ENCODE measurements at regions not wholly inside any gene's neighbourhood (a gene's known extent, or its start where the extent isn't known, plus 50 kb on each side); places are given as distances from the start of the nearest gene placed in this dataset.
"Not testable (repeated sequence)": the region's sequence is repeated elsewhere in the genome, so short reads cannot be mapped to it uniquely, and the experiment has no call there.

DNA sequence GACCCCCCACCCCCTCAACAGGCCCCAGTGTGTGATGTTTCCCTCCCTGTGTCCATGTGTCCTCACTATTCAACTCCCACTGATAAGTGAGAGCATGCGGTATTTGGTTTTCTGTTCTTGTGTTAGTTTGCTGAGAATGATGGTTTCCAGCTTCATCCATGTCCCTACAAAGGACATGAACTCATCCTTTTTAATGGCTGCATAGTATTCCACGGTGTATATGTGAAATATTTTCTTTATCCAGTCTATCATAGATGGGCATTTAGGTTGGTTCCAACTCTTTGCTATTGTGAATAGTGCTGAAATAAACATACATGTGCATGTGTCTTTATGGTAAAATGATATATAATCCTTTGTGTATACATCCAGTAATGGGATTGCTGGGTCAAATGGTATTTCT is 130.8 kb upstream of the FOXG1 start:
- not testable (repeated sequence) for H3K4me3 Mint-ChIP-seq; H3K9me3 Mint-ChIP-seq; H3K4me1 Mint-ChIP-seq (ENCODE audit: low read depth); H3K27ac Mint-ChIP-seq; H3K36me3 Mint-ChIP-seq (ENCODE audit: low read depth); H3K27me3 Mint-ChIP-seq; DNase-seq

DNA sequence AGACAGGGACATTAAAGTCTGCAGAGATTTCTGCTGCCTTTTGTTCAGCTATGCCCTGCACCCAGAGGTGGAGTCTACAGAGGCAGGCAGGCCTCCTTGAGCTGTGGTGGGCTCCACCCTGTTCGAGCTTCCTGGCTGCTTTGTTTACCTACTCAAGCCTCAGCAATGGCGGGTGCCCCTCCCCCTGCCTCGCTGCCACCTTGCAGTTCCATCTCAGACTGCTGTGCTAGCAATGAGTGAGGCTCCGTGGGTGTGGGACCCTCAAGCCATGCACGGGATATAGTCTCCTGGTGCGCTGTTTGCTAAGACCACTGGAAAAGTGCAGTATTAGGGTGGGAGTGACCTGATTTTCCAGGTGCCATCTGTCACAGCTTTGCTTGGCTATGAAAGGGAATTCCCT is 125.4 kb upstream of the FOXG1 start:
- not testable (repeated sequence) for H3K27ac Mint-ChIP-seq; DNase-seq; H3K36me3 Mint-ChIP-seq (ENCODE audit: low read depth); H3K4me1 Mint-ChIP-seq (ENCODE audit: low read depth); H3K27me3 Mint-ChIP-seq; H3K4me3 Mint-ChIP-seq; H3K9me3 Mint-ChIP-seq

DNA sequence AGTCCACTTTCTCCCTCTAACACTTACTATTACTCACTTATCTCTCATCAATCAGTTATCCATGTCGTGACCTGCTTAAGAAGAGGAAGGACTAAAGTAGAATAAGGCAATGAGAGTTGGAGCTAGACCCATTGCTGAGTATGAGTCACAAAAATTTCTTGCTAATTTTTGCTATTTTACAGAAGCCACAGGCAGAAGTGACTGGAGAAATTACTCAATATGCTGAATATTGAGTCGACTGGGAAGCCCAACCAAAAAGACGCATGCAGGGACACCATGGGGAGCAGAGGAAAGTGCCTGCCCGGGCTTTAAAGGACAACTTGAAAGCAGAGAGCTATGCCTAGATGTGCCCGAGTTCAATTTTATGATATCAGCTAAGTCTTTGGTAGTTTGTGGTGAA is 115.4 kb upstream of the FOXG1 start:
- H3K9me3 Mint-ChIP-seq, result peaks cover 20% of the 10 kb centered on the region
- no peaks in the 10 kb centered on the region for H3K36me3 Mint-ChIP-seq (ENCODE audit: low read depth)
- no peak overlapping the region for H3K27ac Mint-ChIP-seq
- no peaks in the 10 kb centered on the region for H3K27me3 Mint-ChIP-seq
- DNase-seq, result no peak
- H3K4me3 Mint-ChIP-seq, result no peak overlapping the region
- no peaks in the 10 kb centered on the region for H3K4me1 Mint-ChIP-seq (ENCODE audit: low read depth)

DNA sequence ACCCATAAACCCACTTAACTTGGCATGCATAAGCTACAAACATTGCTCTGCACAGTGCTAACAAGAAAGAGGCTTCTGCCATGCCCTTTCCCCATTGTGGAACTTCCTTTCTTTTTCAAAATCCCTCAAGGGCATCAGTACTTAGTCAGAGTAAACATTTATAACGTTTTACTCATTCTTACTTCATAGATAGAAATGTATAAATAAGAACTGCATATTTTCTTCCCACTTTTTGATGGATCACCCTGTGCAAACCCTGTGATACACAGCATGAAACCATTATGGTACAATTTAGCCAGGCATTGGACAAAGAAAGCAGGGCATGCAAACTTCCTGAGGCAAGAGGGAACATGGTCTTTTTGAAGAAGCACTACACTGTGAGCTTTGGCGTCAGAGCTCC is 113.8 kb upstream of the FOXG1 start:
- Mint-ChIP-seq H3K36me3 (ENCODE audit: low read depth) (no peaks in the 10 kb centered on the region), H3K27ac (no peak overlapping the region), H3K4me1 (ENCODE audit: low read depth) (no peaks in the 10 kb centered on the region), H3K4me3 (no peak overlapping the region), H3K27me3 (no peaks in the 10 kb centered on the region), H3K9me3 (peaks cover 15% of the 10 kb centered on the region)
- DNase-seq, result no peak

DNA sequence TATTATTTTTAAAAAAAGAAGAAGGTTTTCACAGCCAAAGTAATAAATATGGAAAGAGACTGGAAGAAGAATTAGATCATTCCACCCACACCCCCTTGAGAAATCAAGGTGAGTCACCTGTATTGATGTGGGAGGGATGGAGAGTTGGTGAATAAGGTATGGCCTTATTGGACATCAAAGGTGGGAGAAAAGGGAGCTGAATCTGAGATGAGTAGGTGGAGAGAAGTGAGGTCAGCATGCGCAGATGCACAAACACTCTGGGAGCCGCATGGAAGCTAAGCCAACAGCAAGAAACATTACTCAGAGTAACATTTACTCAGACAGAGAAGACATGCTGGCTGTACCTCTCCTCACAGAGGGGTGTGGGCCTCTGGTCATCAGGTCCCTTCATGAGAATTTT is 113.1 kb upstream of the FOXG1 start:
- H3K4me1 Mint-ChIP-seq (ENCODE audit: low read depth), result no peaks in the 10 kb centered on the region
- H3K27ac Mint-ChIP-seq, result no peak overlapping the region
- DNase-seq, result no peak
- no peak overlapping the region for H3K4me3 Mint-ChIP-seq
- no peaks in the 10 kb centered on the region for H3K27me3 Mint-ChIP-seq
- H3K9me3 Mint-ChIP-seq, result peaks cover 21% of the 10 kb centered on the region
- no peaks in the 10 kb centered on the region for H3K36me3 Mint-ChIP-seq (ENCODE audit: low read depth)

DNA sequence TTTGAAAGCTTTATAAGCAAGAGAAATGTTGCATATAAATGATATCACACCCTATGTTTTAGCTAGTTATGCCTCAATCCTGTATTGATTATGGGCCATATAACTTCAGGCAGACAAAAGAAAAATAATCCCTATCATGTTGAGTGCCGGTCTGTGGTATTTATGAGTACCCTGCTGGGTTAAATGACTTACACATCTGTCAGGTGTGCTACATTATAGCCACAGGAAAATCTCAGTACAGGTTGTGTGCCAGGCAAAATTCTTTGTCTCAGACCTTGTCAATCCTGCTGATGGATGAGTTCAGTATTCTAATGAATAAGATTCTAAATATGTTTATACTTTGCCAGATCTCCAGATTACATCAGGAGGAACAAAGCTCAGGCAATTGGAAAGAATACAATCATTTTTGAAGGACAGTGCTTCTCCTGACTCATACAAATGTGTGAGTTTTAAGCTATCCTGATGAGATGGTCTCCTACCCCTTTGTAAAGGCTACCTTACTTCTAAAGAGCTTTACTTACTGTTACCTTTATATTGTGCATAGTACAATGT is 109.8 kb upstream of the FOXG1 start:
- Mint-ChIP-seq H3K27me3 (no peaks in the 10 kb centered on the region), H3K9me3 (peaks cover 11% of the 10 kb centered on the region), H3K4me3 (no peak overlapping the region), H3K4me1 (ENCODE audit: low read depth) (no peaks in the 10 kb centered on the region), H3K36me3 (ENCODE audit: low read depth) (no peaks in the 10 kb centered on the region), H3K27ac (no peak overlapping the region)
- DNase-seq, result no peak

DNA sequence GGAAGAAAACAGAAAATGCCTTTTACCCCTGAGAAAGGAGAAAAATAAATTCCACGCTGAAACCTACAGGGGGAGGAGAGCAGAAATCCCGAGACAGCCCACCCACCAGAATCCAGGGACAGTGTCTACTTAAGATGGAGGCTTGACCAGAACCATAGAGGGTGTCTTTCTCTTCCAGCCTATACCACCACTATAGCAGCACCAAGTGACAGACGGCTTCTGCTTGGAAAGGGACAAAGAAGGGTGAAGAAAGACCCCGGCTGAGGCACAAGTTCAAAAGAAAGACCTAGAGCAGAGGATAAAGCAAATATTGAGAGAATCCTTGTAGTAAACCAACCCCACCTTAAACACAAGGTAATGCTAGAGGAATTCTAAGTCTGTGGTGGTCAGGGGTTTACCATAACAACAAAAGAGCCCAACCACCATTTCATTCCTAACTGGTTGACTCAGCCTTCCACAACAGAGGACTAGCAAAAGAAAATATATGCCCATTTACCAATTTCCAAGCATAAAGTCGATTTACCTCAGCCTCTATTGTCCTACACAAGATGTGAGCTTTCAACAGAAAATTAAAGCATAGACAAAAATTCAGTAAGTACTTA is 105.3 kb upstream of the FOXG1 start:
- Mint-ChIP-seq H3K4me1 (ENCODE audit: low read depth) (no peaks in the 10 kb centered on the region), H3K4me3 (no peak overlapping the region), H3K27ac (no peak overlapping the region), H3K9me3 (peaks cover 9% of the 10 kb centered on the region), H3K27me3 (no peaks in the 10 kb centered on the region), H3K36me3 (ENCODE audit: low read depth) (no peaks in the 10 kb centered on the region)
- no peak for DNase-seq

DNA sequence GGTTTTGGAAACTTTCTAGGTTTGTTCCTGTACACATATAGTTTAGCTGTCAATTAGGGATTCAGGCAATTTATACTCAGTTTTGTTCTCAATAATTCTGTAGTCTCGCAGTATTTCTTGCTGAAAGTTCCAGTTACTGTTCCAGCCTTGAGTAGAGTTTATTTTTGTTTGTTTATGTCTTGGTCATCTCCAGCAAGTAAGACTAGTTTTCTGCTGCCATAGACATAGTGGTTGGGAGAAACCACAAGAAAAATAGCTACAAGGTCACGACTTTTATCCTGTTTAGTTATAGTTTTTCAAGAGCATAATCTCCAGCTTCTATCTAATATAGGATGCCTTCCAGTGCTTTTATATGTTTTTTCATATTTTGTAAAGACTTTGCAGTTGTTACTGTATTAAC is 99.6 kb upstream of the FOXG1 start:
- H3K27ac Mint-ChIP-seq, result no peak overlapping the region
- peaks cover 6% of the 10 kb centered on the region for H3K9me3 Mint-ChIP-seq
- H3K4me1 Mint-ChIP-seq (ENCODE audit: low read depth), result no peaks in the 10 kb centered on the region
- no peaks in the 10 kb centered on the region for H3K27me3 Mint-ChIP-seq
- DNase-seq, result no peak
- H3K4me3 Mint-ChIP-seq, result no peak overlapping the region
- H3K36me3 Mint-ChIP-seq (ENCODE audit: low read depth), result no peaks in the 10 kb centered on the region

DNA sequence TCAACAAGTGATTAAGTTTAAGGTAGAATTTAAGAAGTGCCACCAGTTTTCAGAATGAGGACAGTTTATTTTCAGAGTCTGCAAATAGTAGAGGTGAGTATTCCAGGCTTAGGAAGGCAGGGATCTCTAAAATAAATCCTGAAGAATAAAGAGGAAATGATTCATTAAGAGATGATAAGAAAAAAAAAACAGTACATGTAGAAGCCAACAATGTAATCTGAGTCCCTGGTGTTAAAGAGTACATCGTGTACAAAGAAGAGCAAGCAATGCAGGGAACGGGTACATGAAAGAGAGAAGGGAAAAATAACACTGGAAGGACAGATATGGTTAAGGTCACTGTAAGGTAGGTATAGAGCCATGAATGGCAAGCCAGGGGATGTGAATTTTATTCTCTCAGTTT is 95.2 kb upstream of the FOXG1 start:
- DNase-seq, result no peak
- H3K9me3 Mint-ChIP-seq, result peaks cover 27% of the 10 kb centered on the region

DNA sequence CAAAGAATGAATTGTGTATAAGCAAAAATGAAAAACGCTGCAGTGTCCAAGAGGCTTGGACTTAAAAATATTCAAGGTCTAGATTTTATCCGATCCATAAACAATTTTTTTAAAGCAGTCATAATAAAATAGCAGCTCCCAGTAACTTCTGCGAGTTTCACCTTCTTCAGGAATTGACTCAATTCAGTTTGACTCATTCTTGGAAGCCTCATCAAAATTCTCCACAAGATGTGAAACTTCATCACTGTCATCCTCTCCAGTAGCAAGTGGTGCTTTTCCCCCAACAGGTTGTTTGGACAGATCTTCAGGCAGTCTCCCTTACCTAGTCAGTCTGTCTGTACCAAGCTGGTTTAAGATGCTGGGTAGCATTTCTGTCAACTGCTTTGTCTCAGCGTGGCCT is 93.5 kb upstream of the FOXG1 start:
- Mint-ChIP-seq H3K36me3 (ENCODE audit: low read depth) (no peaks in the 10 kb centered on the region), H3K27me3 (no peaks in the 10 kb centered on the region), H3K27ac (no peak overlapping the region), H3K4me3 (no peak overlapping the region), H3K9me3 (peaks cover 28% of the 10 kb centered on the region), H3K4me1 (ENCODE audit: low read depth) (no peaks in the 10 kb centered on the region)
- DNase-seq, result no peak

More for the DNA sequence above, 95.2 kb upstream of the FOXG1 start:
- Mint-ChIP-seq H3K36me3 (ENCODE audit: low read depth) (no peaks in the 10 kb centered on the region), H3K4me1 (ENCODE audit: low read depth) (no peaks in the 10 kb centered on the region), H3K27ac (no peak overlapping the region), H3K27me3 (no peaks in the 10 kb centered on the region), H3K4me3 (no peak overlapping the region)

DNA sequence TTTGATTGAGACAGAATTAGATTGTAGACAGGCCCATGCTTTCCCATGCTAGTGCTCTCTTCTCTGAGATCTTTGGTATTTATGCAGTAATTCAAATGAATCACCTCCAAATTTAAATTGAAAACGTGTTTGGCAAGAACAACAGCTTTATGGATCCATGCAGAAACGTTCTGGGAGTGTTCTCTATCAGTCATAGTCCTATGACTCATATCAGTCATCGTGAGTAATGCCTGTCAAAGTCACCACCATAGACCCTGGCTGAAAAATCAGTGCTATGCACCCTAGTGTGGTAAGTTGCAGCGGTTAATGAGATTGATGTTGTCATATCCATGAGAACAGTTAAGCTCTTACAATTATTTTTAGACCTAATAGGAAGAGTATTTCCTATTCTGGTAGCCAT is 90.1 kb upstream of the FOXG1 start:
- Mint-ChIP-seq H3K9me3 (peaks cover 27% of the 10 kb centered on the region), H3K4me3 (no peak overlapping the region), H3K4me1 (ENCODE audit: low read depth) (no peaks in the 10 kb centered on the region), H3K27ac (no peak overlapping the region), H3K27me3 (no peaks in the 10 kb centered on the region), H3K36me3 (ENCODE audit: low read depth) (no peaks in the 10 kb centered on the region)
- DNase-seq, result no peak

DNA sequence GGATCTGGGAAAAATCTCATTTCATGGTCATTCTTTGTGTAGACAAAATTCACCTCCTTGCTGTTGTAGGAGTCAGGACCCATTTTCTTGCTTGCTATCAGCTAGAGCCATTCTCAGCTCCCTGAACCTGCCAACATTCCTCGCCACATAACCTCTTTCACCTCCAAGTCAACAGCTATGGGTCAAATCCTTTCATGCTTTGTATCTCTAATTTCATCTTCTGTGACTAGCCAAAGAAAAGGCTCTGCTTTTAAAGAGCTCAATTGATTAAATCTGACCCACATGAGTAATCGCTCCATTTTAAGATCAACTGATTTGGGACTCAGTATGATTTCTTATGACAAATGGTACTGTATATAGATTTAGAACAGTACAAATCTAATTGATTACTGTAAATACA is 89.2 kb upstream of the FOXG1 start:
- Mint-ChIP-seq H3K27ac (no peak overlapping the region), H3K36me3 (ENCODE audit: low read depth) (no peaks in the 10 kb centered on the region), H3K4me3 (no peak overlapping the region), H3K27me3 (no peaks in the 10 kb centered on the region), H3K9me3 (peaks cover 24% of the 10 kb centered on the region), H3K4me1 (ENCODE audit: low read depth) (no peaks in the 10 kb centered on the region)
- no peak for DNase-seq

DNA sequence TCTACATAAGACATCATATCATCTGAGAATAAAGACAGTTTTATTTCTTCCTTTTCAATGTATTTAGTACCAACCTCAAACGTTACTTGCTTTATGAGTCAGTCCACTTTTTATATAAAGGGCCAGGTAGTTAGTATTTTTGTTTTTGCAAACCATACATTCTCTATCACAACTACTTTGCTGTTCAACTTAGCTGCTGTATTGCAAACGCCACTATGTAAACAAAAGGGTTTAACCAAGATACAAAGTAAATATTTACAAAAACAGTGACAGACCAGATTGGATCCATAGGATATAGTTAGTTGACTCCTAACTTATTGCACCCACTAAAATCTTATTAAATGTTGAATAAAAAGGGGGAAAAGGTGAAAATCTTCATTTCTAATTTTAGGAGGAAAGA is 87.7 kb upstream of the FOXG1 start:
- H3K4me3 Mint-ChIP-seq, result no peak overlapping the region
- DNase-seq, result no peak
- H3K4me1 Mint-ChIP-seq (ENCODE audit: low read depth), result no peaks in the 10 kb centered on the region
- peaks cover 20% of the 10 kb centered on the region for H3K9me3 Mint-ChIP-seq
- no peaks in the 10 kb centered on the region for H3K27me3 Mint-ChIP-seq
- H3K27ac Mint-ChIP-seq, result no peak overlapping the region
- H3K36me3 Mint-ChIP-seq (ENCODE audit: low read depth), result no peaks in the 10 kb centered on the region

DNA sequence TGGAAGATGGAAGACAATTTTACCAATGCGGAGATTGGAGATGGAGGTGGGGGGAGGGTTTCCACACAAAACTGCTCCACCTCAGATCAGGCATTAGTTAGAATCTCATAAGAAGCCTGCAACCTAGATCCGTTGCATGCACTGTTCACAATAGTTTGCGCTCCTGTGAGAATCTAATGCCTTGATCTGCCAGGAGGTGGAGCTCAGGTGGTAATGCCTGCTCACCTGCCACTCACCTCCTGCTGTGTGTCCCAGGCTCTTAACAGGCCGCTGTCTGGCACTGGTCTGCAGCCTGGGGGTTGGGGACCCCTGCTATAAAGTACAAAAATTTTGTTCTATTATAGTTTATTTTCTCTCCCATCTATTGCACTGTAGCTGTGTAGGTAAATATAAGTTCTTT is 84.9 kb upstream of the FOXG1 start:
- Mint-ChIP-seq H3K4me1 (ENCODE audit: low read depth) (no peaks in the 10 kb centered on the region), H3K27me3 (no peaks in the 10 kb centered on the region), H3K4me3 (no peak overlapping the region), H3K36me3 (ENCODE audit: low read depth) (no peaks in the 10 kb centered on the region), H3K27ac (no peak overlapping the region), H3K9me3 (peaks cover 13% of the 10 kb centered on the region)
- DNase-seq, result no peak

DNA sequence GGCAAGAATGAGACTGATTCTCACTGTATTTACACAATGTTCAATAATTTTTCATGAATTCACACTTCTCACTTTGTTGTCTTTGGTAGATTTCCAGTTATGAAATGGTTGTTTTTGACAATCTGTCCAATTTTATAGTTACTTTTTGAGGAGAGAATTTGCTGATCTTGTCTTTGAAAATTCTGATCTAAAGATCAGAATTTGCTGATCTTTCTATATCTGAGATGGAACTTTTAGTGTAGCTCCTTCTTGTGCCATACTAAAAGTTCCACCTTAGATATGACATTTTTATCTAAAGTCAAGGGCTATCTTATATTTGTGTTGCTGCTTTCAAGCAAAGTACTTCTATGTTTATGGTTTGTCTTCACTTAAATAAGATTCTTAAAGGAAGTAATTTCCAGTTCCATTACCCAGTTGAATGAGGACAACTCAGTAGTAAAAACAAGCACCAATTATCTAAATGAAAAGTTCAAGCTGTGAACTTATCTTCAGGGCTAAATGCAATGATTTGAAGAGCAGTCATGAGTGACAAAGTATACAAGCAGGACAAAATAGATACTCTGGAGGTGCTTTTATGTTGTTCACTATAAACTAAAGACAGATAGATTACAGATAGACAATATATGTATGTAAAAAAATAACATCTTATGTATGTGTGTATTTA is 76.4 kb upstream of the FOXG1 start:
- peaks cover 18% of the 10 kb centered on the region for H3K9me3 Mint-ChIP-seq
- no peak overlapping the region for H3K27ac Mint-ChIP-seq
- no peaks in the 10 kb centered on the region for H3K4me1 Mint-ChIP-seq (ENCODE audit: low read depth)
- no peaks in the 10 kb centered on the region for H3K27me3 Mint-ChIP-seq
- H3K36me3 Mint-ChIP-seq (ENCODE audit: low read depth), result no peaks in the 10 kb centered on the region
- H3K4me3 Mint-ChIP-seq, result no peak overlapping the region
- no peak for DNase-seq

Data from activated T-cell treated with anti-CD3 and anti-CD28 coated beads, Interleukin-2, amount 50 U/mL, for 24 hours (primary cell).